ENCODE measurements at regions not wholly inside any gene's neighbourhood (a gene's known extent, or its start where the extent isn't known, plus 50 kb on each side); places are given as distances from the start of the nearest gene placed in this dataset.

GRCh38 chr18:45228796-45229388, 386.4 kb upstream of the SLC14A2 start:
- TF ChIP-seq CTCF (IDR thresholded peaks at IDR 0.05) (no peak), POLR2A (IDR thresholded peaks at IDR 0.05) (no peak)
